CD4-positive, alpha-beta memory T cell (primary cell): ENCODE measurements at regions not wholly inside any gene's neighbourhood (a gene's known extent, or its start where the extent isn't known, plus 50 kb on each side); places are given as distances from the start of the nearest gene placed in this dataset.

Experiments
- CTCF ChIA-PET: fragments of 350-600 bp; sonication (Branson Sonifier 250); formaldehyde crosslinking; loops from one replicate; lab custom pipeline; 2021; ENCODE audit warnings: inconsistent platforms; ENCODE audit not compliant: partially characterized antibody; lab: Charles Lee
- POLR2A ChIA-PET: fragments of 350-600 bp; sonication (Branson Sonifier 250); formaldehyde crosslinking; loops from one replicate; lab custom pipeline; 2021; ENCODE audit not compliant: partially characterized antibody; lab: Charles Lee
- DNase-seq, 5 donors: peaks; one replicate each; pipeline versions ENCODE4 v3.0.0 to v3.0.0-alpha.2; 2020 to 2022; ENCODE audit warnings: mixed read lengths in 1 of 5
- H3K27ac ChIP-seq: one replicate; pipeline ENCODE4 v1.7.0; 2013; ENCODE audit warnings: low read depth, low read length
- H3K27me3 ChIP-seq: 2 replicates; pipeline ENCODE4 v1.7.0; 2013; ENCODE audit warnings: mild to moderate bottlenecking, low read length, moderate library complexity; ENCODE audit not compliant: insufficient read depth
- H3K36me3 ChIP-seq: 2 replicates; pipeline ENCODE4 v1.7.0; 2013; ENCODE audit warnings: mild to moderate bottlenecking, low read length, moderate library complexity; ENCODE audit not compliant: insufficient read depth
- H3K4me1 ChIP-seq: 2 replicates; pipeline ENCODE4 v1.7.0; 2013; ENCODE audit warnings: mild to moderate bottlenecking, low read length, moderate library complexity; ENCODE audit not compliant: insufficient read depth
- H3K4me3 ChIP-seq, 2 donors: one replicate each; pipeline ENCODE4 v1.7.0; 2013; ENCODE audit warnings: low read length in 2 of 2, mild to moderate bottlenecking in 1 of 2
- H3K9me3 ChIP-seq, 2 donors: one replicate each; pipeline ENCODE4 v1.7.0; 2013; ENCODE audit warnings: low read length in 2 of 2, control low read depth in 1 of 2; ENCODE audit not compliant: control insufficient read depth in 1 of 2
- H3K27ac Mint-ChIP-seq, 7 donors: one replicate each; pipeline ENCODE4 v1.8.0; 2020 to 2021; ENCODE audit warnings: mixed read lengths in 7 of 7, mild to moderate bottlenecking in 6 of 7, inconsistent platforms in 3 of 7, moderate library complexity in 3 of 7
- H3K27me3 Mint-ChIP-seq, 2 donors: one replicate each; pipeline ENCODE4 v1.8.0; 2020 to 2021; ENCODE audit warnings: mixed read lengths in 2 of 2
- H3K36me3 Mint-ChIP-seq, 2 donors: one replicate each; pipeline ENCODE4 v1.8.0; 2020 to 2021; ENCODE audit warnings: mixed read lengths in 2 of 2, inconsistent platforms in 1 of 2, mild to moderate bottlenecking in 1 of 2
- H3K4me1 Mint-ChIP-seq, 4 donors: one replicate each; pipeline ENCODE4 v1.8.0; 2020 to 2021; ENCODE audit warnings: mixed read lengths in 4 of 4, mild to moderate bottlenecking in 1 of 4
- H3K4me3 Mint-ChIP-seq, 8 donors: one replicate each; pipeline ENCODE4 v1.8.0; 2020 to 2021; ENCODE audit warnings: mixed read lengths in 8 of 8, mild to moderate bottlenecking in 7 of 8, moderate library complexity in 6 of 8, inconsistent platforms in 3 of 8
- H3K9me3 Mint-ChIP-seq, 8 donors: one replicate each; pipeline ENCODE4 v1.8.0; 2020 to 2021; ENCODE audit warnings: mixed read lengths in 8 of 8, mild to moderate bottlenecking in 5 of 8, inconsistent platforms in 3 of 8, moderate library complexity in 1 of 8
- intact Hi-C: fragments of 100-400 bp; cut with micrococcal nuclease; formaldehyde crosslinking; loops from one replicate; pipeline ENCODE4 v1.15.1; 2023

- Histone ChIP-seq H3K4me3 (no peak overlapping the region), H3K27ac (no peak overlapping the region), H3K9me3 (no peaks in the 10 kb centered on the region), H3K4me1 (no peaks in the 10 kb centered on the region), H3K27me3 (no peaks in the 10 kb centered on the region), H3K36me3 (no peaks in the 10 kb centered on the region)
- ChIA-PET POLR2A (no interaction called here), CTCF (no interaction called here)
- no peak for DNase-seq
- Mint-ChIP-seq H3K9me3 (peaks cover 0 to 5% (median 0%) of the 10 kb centered on the region in 8 donors), H3K4me1 (no peaks in the 10 kb centered on the region), H3K36me3 (no peaks in the 10 kb centered on the region), H3K4me3 (no peak overlapping the region), H3K27ac (no peak overlapping the region), H3K27me3 (peaks cover 6% of the 10 kb centered on the region in 2 donors)
- intact Hi-C loops: no loop called here
Measured at GRCh38 chr6:43899830-43900229, 129.8 kb downstream of the VEGFA start.

GRCh38 chr6:43898358-43899131, 128.5 kb downstream of the VEGFA start:
- H3K27ac ChIP-seq: no peak overlapping the region
- no peaks in the 10 kb centered on the region for H3K4me1 ChIP-seq
- H3K36me3 ChIP-seq: no peaks in the 10 kb centered on the region
- Mint-ChIP-seq H3K27me3 (peaks cover 7 to 8% of the 10 kb centered on the region in 2 donors), H3K27ac (no peak overlapping the region), H3K9me3 (peaks cover 0 to 5% (median 0%) of the 10 kb centered on the region in 8 donors), H3K4me3 (no peak overlapping the region), H3K36me3 (no peaks in the 10 kb centered on the region), H3K4me1 (no peaks in the 10 kb centered on the region)
- no peaks in the 10 kb centered on the region for H3K9me3 ChIP-seq
- no peaks in the 10 kb centered on the region for H3K27me3 ChIP-seq
- CTCF ChIA-PET: interaction anchor here (1.1 to 1.4 kb wide), 2 partner anchors 10 to 130 kb away, joined by 3 to 4 read pairs; no protein-coding TSS in a partner anchor
- no peak overlapping the region for H3K4me3 ChIP-seq
- POLR2A ChIA-PET: no interaction called here
- intact Hi-C loops: no loop called here
- DNase-seq: no peak

GRCh38 chr6:43897571-43898302, 127.7 kb downstream of the VEGFA start:
- no peak overlapping the region for H3K27ac ChIP-seq
- Mint-ChIP-seq H3K4me3 (no peak overlapping the region), H3K4me1 (no peaks in the 10 kb centered on the region), H3K36me3 (no peaks in the 10 kb centered on the region), H3K27me3 (peaks cover 7 to 8% of the 10 kb centered on the region in 2 donors), H3K27ac (no peak overlapping the region), H3K9me3 (peaks cover 0 to 5% (median 0%) of the 10 kb centered on the region in 8 donors)
- intact Hi-C loops: no loop called here
- H3K9me3 ChIP-seq: no peaks in the 10 kb centered on the region
- CTCF ChIA-PET: interaction anchor here (1.1 to 1.4 kb wide), 2 partner anchors 11 to 129 kb away, joined by 3 to 4 read pairs; no protein-coding TSS in a partner anchor
- H3K27me3 ChIP-seq: no peaks in the 10 kb centered on the region
- H3K4me1 ChIP-seq: no peaks in the 10 kb centered on the region
- no peak overlapping the region for H3K4me3 ChIP-seq
- POLR2A ChIA-PET: no interaction called here
- DNase-seq: no peak
- no peaks in the 10 kb centered on the region for H3K36me3 ChIP-seq

- Mint-ChIP-seq H3K4me1 (no peaks in the 10 kb centered on the region), H3K27ac (no peak overlapping the region), H3K9me3 (peaks cover 0 to 5% (median 0%) of the 10 kb centered on the region in 8 donors), H3K4me3 (no peak overlapping the region), H3K27me3 (peaks cover 7 to 8% of the 10 kb centered on the region in 2 donors), H3K36me3 (no peaks in the 10 kb centered on the region)
- H3K4me3 ChIP-seq: no peak overlapping the region
- H3K36me3 ChIP-seq: no peaks in the 10 kb centered on the region
- H3K27ac ChIP-seq: no peak overlapping the region
- no peak for DNase-seq
- no peaks in the 10 kb centered on the region for H3K9me3 ChIP-seq
- no peaks in the 10 kb centered on the region for H3K4me1 ChIP-seq
- intact Hi-C loops: no loop called here
- no peaks in the 10 kb centered on the region for H3K27me3 ChIP-seq
- ChIA-PET POLR2A (no interaction called here), CTCF (interaction anchor here (1.4 kb wide), 1 partner anchor 12 kb away, joined by 4 read pairs; no protein-coding TSS in a partner anchor)
Measured at GRCh38 chr6:43896329-43897255, 126.6 kb downstream of the VEGFA start.

GRCh38 chr6:43895656-43896328, 125.8 kb downstream of the VEGFA start:
- Histone ChIP-seq H3K9me3 (no peaks in the 10 kb centered on the region), H3K4me3 (no peak overlapping the region), H3K4me1 (no peaks in the 10 kb centered on the region), H3K27ac (no peak overlapping the region), H3K27me3 (no peaks in the 10 kb centered on the region), H3K36me3 (no peaks in the 10 kb centered on the region)
- peaks cover 0 to 5% (median 4%) of the 10 kb centered on the region in 4 donors for H3K4me1 Mint-ChIP-seq
- H3K4me3 Mint-ChIP-seq: no peak overlapping the region
- POLR2A ChIA-PET: no interaction called here
- H3K27ac Mint-ChIP-seq: no peak overlapping the region
- H3K27me3 Mint-ChIP-seq: peaks cover 12 to 13% of the 10 kb centered on the region in 2 donors
- intact Hi-C loops: no loop called here
- DNase-seq: no peak
- CTCF ChIA-PET: no interaction called here
- H3K9me3 Mint-ChIP-seq: peaks cover 0 to 5% (median 0%) of the 10 kb centered on the region in 8 donors
- H3K36me3 Mint-ChIP-seq: no peaks in the 10 kb centered on the region

- POLR2A ChIA-PET: no interaction called here
- H3K36me3 Mint-ChIP-seq: no peaks in the 10 kb centered on the region
- H3K4me3 Mint-ChIP-seq: no peak overlapping the region
Measured at GRCh38 chr6:43893073-43893472, 123.1 kb downstream of the VEGFA start.

More at GRCh38 chr6:43893073-43893472, 123.1 kb downstream of the VEGFA start:
- Mint-ChIP-seq H3K9me3 (no peaks in the 10 kb centered on the region), H3K27ac (no peak overlapping the region), H3K27me3 (peaks cover 18 to 28% of the 10 kb centered on the region in 2 donors), H3K4me1 (peaks cover 0 to 5% (median 4%) of the 10 kb centered on the region in 4 donors)
- no peak overlapping the region for H3K27ac ChIP-seq
- no peaks in the 10 kb centered on the region for H3K36me3 ChIP-seq
- no peaks in the 10 kb centered on the region for H3K27me3 ChIP-seq
- intact Hi-C loops: no loop called here
- H3K4me3 ChIP-seq: no peak overlapping the region
- H3K9me3 ChIP-seq: no peaks in the 10 kb centered on the region
- no peaks in the 10 kb centered on the region for H3K4me1 ChIP-seq
- CTCF ChIA-PET: no interaction called here
- DNase-seq: no peak
